HG02970 (cell line): ENCODE measurements at regions not wholly inside any gene's neighbourhood (a gene's known extent, or its start where the extent isn't known, plus 50 kb on each side); places are given as distances from the start of the nearest gene placed in this dataset.

ENCODE experiments used
- ATAC-seq: cut with Tn5 transposase; IDR thresholded peaks from one replicate; pipeline ENCODE4 v1.9.1; 2021; ENCODE audit warnings: mild to moderate bottlenecking, moderate library complexity, moderate number of reproducible peaks; ENCODE audit not compliant: unreplicated experiment, low FRiP score

DNA sequence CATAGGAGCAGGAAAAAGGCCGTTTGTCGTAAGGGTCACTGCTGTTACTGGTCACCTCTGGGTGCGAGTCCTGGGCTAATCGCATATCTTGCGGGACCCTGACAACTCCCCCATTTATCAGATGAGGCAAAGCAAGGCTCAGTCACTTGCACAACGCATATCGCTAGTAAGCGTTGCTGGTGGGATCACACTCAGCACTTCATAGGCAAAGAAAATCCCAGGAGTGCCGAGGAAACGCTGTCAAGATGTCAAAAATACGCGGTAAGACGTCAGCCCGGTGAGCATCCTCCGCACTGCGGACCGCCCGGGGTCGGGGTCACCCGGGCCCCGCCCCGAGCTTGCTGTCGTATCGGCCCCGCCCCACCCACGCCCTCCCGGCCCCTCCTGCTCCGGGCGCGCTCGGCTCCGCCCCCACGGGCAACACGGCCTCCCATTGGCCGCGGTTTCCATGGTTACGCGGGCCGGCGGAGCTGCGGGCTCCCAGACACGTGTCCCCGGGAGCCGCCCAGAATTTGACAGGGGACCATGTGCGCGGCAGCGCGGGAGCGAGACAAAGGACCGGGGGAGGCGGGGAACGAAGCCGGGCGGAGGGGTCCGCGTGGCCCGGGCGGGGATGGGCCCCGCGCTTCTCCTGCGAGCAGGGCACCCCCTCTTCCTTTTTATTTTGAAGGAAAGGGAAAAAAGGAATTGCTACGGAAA is 80.2 kb upstream of the IER5L start:
- no peak for ATAC-seq

DNA sequence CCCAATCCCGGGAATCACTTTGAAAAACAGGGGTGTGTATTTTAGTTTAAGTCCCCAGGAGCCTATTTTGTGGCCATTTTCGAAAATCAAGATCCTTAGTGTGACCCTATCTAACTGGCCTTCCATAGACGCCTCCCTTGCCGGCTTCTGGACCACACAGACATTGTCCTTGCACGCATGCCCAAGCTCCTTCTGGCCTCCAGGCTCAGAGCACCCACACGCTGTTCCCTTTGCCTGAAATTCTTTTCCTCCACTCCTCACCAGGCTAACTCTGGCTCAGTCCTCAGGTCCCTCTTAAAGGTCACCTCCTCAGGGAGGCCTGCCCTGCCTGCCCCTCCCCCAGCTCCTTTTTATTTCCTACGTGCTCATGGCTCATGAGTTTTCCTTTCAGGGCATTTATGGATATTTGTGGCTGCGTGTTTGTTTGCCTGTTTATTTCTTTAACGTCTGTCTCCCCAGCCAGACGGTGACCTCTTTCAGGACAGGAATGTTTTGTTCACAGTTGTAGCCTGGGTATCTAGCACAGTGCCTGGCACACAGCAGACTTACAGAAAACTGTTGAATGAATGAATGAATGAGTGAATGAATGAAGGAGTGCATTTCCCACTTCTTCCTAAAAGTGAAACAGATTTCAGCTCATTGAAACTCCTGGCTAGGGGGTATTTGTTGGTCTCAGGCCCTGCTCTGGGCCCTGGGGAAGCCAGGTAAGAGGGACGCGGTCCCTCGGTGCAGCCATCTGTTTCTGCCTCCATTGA is 79.1 kb upstream of the IER5L start:
- no peak for ATAC-seq

DNA sequence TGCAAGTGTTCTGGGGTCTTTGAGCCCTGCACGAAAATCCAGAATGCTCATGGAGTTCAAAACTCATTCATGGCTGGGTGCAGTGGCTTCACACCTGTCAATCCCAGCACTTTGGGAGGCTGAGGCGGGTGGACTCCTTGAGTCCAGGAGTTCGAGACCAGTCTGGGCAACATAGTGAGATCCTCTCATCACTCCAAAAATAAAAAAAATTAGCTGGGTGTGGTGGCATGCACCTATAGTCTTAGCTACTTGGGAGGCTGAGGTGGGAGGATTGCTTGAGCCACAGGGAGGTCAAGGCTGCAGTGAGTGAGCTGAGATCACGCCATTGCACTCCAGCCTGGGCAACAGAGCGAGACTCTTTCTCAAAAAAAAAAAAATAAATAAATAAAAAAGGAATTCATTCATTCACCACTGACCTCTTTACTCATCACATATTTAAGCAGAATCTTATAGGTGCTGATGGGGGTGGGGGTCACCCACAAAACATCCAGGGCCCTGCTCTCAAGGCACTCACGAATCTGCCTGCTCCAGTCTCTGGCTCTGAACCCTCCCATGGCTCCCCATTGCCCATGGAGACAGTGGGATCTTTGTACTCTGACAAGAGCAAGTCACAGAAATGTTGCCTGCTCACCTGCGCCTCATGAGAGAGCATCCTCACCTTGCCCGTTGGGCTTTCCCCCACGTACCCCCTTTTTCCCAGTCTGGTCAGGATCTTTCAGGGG is 76.7 kb upstream of the IER5L start:
- ATAC-seq, result no peak

DNA sequence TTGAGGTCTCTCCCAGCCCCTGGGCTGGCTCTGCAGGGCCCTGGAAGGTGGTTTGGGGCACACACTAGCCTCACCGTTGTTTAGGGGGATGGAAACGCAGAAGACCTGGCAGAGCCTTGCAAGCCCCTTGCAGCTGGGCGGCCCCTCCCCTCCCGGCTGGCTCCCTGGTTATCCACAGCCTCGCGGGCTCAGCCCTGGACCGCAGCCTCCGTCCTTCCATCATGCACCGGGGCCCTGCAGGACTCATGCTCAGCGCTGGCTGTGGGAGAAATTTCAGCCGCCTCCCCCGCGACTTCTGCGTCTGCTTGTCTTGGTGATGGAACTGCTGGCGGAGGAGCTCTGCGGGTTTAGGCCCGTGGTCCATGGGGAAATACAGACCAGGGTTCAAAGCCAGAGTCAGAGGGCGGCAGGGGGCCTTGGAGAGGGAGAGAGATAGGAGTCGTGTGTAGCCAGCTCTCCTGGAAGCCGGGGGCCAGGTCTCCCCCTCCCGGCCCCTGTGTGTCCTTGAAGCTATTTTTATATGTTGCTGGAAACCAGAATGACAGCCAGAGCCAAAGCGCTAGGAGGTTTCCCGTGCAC is 75.8 kb upstream of the IER5L start:
- no peak for ATAC-seq

DNA sequence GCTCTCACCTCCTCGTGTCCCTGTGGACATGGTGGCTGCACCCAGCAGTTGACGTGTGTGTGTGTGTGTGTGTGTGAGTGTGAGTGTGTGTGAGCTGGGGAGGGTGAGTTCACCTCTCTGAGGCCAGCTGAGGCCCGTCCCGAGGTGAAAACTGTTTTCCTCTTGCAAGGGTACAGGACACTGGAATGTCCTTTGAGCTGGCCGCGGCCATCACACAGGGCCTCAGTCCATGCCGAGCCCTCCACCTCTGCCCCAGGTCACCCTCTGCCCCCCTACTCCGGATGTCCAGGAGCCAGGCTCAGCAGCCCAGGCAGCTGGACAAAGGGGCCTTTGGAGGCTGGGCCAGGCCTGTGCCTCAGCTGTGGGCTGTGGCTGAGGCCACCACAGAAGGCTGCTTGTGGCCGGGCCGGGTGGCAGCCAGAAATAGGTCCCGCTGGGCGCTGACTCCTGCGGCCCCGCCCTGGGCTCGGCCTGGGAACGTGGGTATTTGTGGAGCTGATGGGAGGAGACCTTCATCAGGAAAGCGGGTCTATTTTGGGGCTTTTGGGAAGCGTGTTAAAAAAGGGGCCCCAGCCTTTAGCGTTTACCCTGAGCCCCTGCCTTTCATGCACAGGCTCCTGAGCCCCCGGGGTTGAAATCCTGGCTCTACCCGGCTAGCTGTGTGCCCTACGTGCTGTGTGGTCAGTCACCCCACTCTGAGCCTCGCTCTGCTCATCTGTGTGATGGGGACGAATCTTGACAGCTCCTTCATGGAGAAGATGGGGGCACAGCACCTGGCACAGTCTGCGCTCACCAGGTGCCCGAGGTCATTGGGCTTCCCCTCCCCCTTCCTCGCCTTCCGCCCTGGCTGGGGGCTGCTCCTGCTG is 75.1 kb upstream of the IER5L start:
- ATAC-seq, result no peak

DNA sequence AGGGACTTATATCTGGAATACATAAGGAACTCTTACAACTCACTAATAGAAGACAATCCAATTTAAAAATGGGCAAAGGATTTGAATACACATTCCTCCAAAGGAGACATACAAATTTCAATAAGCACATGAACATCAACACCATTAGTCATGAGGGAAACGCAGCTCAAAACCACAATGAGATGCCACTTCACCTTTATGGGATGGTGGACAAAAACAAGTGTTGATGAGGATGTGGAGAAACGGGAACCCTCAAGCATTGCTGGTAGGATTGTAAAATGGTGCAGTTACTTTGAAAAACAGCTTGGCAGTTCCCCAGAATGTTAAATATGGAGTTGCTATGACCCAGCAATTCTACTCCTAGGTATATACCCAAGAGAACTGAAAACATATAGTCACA is 72.7 kb upstream of the IER5L start:
- ATAC-seq, result no peak

DNA sequence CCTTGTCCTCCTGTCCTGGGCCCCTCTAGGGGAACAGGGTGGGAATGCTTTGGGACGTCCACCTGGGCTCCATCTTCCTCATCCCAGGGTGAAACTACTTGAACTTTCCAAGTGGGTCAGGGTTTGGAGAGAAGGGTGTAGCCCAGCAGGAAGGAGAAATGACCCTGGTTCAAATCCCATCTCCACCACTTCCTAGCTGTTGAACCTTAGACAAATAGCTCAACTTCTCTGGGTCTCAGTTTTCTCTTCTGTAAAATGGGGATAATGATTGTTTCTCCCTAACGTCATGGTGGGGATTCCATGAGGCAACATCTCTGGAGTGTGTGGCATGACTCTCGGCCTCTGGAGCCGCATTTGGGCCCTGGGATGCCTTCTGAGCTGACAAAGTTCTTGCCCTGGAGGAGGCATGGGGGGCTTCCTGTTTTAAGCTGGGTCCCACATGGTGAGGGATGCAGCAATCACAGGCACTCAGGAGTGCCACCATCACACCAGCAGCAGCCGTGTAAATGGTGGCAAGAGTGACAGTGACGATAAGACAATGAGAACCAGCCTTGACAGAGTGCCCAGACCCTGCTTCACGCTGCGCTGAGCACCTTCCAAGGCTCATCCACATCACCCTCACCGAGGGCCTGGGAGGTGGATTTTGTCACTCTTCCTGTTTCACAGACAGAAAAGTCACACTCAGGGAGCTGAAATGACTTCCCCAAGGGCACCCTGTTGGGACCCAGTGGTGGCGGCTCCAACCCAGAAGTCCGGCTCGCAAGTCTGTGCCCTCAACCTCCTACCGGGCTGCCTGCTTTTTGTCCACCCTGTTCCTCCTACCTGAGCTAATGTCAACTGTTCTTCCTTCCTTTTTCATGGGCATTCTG is 69.5 kb upstream of the IER5L start:
- ATAC-seq, result no peak

DNA sequence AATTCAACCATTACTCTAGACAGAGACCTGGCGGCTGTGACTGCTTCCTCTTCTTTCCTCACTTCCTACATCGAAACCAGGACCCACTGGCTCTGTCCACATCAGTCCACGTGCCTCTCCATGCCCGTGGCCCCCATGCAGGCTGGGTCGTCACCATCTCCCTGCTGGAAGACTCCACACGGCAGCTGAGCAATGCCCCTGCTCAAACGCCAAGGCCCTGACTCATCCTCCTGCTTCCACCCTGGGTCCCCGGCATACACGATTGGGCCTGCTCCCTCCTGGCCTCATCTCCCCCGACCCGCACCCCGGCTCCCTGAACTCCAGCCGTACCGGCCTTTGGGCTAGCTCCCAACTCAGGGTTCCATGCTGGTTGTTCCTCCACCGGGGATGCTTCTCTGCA is 67.2 kb upstream of the IER5L start:
- ATAC-seq, result no peak

DNA sequence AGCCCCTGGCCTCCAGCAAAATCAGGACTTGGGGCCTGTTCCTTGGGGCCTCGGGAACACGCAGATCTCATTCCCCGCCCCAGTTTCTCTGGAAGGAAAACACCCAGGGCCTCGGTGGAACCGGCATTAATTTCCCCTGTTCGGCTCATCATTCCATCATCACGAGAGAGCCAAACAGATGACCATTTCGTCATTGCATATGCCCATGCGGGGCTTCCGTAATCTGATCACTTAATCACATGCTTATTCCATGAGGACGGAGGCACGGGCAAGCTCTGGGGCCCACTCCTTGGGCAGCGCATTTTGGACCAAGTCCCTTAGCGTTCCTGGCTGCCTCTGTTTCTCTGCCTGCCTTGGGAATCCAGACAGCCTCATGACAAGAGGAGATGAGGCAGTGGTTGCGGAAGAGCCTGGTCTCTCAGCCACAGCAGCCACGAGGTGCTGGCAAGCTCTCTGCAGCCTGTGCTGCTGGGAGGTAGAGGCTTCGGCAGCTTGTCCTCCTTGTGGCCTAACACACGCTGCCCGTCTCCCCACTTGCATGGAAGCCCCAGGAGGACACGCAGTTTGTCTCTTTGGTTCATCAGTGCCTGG is 65.0 kb upstream of the IER5L start:
- ATAC-seq, result no peak

DNA sequence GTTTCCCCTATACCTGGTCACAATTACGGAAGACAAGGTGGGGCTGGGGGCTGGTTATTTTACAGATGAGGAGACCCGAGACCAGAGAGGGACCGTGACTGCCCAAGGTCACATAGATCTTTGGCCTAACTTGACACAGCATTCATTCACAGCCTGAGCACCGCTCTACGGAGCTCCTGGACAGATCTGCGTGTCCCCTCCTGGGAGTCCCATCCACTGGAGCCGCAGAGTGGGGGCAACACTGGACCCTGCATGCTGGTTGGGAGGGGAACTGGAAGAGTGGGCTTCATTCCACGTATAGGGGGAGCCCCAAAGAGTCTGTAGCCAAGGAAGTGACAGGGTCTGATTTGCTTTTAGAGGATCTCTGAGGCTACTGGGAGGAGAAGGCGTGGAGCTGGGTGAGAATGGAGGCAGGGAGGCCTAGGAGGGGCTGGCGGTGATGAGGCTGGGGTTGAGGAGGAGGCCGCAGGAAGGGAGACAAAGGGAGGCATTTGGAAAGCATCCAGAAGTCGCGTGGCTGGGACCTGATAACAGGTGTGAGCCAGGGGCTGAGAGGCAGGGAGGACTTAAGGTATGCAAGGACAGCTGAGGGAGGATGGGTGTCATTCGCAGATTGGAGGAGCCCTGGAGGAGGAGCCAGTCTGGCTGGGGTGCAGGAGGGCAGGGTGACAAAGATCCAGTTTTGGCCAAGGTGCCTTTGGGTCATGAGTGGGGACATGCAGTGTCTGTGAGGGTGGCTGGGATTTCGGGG is 64.3 kb upstream of the IER5L start:
- ATAC-seq, result no peak

DNA sequence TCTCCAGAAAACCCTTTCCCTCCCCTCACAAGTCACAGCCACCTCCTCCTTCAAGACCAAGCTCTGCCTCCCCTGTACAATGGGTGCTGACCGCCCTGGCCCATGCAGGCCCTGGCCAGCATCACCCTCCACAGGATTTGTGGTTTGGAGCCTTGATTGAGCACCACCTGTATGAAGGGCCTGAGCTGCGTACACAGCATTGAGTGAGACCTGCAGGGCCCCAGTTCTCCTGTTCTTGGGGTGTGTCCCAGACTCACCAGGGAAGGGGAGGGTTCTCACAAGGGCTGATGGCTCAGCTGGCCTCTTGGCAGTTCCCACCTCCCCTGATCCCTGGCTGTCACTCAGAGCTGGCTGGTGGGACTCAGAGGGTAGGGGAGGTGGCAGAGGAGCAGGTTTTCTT is 63.7 kb upstream of the IER5L start:
- ATAC-seq, result no peak

DNA sequence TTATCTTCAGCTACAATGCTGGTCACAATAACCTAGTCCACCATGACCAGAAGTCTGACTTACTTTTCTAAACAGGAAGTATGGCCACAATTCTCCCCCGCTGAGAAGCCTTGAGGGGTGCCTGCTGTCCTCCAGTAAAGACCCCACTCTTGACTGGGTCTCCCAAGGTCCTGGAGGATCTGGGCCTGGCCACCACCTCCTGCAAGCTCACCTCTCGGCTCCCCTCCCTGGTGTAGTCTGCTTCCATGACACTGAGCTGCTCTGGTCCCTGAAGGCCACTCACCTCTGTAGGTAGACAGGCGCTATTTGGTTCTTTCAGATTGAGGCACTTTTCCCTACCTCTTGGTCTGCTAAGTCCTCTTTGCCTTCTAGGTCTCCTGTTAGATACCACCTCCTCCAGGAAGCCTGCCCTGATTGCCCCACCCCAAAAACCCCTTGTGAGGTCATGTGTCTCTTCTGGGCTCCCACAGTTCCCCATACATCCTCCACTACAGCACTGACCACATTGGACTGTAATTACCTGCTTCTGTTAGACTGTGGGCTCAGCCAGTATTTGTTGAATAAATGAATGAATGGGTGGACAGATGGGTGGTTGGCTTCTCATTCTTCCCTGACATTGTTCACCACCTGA is 62.6 kb upstream of the IER5L start:
- ATAC-seq, result no peak

DNA sequence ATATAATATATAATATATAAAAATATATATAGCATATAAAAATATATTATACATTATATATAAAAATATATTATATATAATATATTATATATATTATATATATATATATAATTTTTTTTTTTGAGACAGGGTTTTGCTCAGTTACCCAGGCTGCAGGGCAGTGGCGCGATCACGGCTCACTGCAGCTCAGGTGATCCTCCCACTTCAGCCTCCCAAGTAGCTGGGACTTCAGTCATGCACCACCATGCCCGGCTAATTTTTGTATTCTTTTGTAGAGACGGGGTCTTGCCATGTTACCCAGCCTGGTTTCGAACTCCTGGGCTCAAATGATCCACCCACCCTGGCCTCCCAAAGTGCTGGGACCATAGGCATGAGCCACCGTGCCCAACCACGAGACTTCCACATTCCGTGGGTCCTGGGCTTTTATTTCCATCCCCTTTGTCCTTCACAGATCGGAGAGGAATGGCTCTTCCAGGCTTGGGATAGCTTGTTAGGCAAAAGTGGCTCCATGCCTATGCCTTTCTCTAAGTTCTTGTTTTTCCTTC is 62.0 kb upstream of the IER5L start:
- ATAC-seq, result no peak

DNA sequence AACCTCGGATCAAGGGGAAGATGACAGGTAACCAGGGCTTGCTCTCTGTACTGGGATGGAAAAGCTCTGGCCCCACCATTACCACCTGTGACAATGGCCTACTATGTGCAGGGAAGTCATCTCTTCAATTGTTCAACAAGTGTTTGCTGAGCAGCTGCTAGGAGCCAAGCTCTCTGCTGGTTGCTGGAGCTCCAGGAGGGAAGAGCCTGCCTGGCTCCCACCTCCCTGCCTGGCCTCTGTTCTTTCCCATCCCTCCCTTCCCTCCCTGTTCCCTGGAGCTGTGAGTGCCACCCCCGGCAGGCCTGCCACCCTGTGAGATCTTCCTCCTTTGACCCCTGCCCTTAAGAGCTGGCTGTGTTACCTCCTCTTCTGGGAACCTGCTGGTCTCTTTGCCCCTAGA is 59.7 kb upstream of the IER5L start:
- no peak for ATAC-seq

DNA sequence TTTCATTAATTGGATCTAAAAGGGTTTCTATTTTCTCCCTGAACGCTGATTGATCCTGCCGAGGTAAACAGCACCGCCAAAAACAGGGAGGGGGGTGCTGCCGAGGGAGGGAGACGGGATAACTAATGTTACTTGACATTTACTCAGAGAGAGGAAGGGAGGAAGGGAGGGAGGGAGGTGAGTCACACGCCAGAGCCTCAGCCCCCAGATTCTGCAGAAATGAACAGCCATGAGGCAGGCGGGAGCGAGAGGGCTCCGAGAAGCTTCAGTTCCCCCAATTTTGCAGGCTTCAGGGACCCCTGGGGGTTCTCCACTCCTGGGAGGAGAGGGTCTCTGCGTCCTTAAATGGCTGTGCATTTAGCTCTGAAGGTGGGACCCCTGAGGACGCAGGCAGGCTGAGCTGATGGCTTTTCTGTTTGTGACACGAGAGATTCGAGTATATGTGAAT is 59.1 kb upstream of the IER5L start:
- no peak for ATAC-seq

DNA sequence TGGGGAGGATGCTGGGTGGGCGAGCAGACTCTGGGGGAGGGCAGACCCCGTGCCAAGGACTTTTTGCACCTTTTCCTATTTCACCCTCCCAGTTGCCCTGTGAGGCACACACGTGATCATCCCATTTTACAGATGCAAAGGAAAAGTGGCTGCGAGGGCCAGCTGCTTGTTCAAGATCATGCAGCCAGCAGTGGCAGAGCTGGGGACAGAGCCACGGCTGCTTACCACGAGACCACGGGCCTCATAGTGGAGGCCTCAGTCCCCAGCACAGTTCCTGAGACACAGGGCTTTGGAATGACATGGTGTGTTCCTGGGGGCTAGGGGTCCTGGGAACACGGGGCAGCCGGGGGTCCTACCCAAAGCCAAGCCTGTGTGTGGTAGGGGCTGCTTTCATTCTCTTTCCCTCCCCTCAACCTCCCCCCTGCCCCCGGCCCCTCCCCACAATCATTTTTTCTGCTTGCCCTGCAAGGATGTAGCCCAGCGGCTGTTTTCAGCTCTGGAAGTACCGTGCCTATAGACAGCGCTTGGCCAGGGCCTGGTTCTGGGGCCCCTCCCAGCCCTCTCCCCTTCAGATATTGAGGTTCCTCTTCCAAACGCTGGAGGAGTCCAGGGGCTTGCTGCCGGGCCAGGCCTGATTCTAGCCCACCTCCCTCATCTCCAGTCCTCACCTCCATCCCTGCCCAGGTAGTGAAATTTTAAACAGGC is 58.5 kb upstream of the IER5L start:
- ATAC-seq, result no peak

DNA sequence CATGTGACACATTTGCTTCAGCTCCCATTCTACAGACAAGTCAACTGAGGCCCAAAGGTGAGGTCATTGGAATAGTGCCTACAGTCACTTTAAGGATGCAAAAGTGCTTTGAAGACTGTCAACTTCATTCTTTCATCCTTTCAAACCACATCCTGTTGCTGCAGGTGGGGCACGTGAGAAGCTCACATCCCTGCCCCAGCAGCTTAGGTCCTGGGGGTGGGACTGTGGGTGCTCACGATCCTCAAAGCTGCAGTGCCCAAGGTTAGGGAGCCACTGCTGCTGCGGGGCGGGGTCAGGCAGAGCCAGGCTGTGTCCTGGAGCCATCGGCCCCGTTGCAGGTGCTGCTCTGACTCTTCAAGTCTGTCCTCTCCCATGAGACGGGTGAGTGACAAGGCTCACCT is 57.9 kb upstream of the IER5L start:
- ATAC-seq, result no peak
